Trophoblast cell (in vitro differentiated cells and primary cell): ENCODE measurements at regions not wholly inside any gene's neighbourhood (a gene's known extent, or its start where the extent isn't known, plus 50 kb on each side); places are given as distances from the start of the nearest gene placed in this dataset.

Experiments
- DNase-seq, 2 donors: peaks; one replicate each; pipeline ENCODE4 v3.0.0-alpha.2; 2016
- H2AFZ ChIP-seq: 2 replicates; pipeline ENCODE4 v1.6.1; 2013; ENCODE audit warnings: low read length, moderate library complexity, mild to moderate bottlenecking; ENCODE audit not compliant: insufficient read depth, poor library complexity
- H2AK5ac ChIP-seq: 2 replicates; pipeline ENCODE4 v1.6.1; 2013; ENCODE audit warnings: mild to moderate bottlenecking, low read length
- H2BK120ac ChIP-seq: 2 replicates; pipeline ENCODE4 v1.6.1; 2013; ENCODE audit warnings: low read length, mild to moderate bottlenecking, moderate library complexity; ENCODE audit not compliant: insufficient read depth, poor library complexity
- H2BK12ac ChIP-seq: 2 replicates; pipeline ENCODE4 v1.6.1; 2013; ENCODE audit warnings: mild to moderate bottlenecking, low read length, moderate library complexity
- H2BK5ac ChIP-seq: 2 replicates; pipeline ENCODE4 v1.6.1; 2013; ENCODE audit warnings: low read length, low read depth, moderate library complexity, mild to moderate bottlenecking; ENCODE audit not compliant: poor library complexity
- H3K14ac ChIP-seq: 2 replicates; pipeline ENCODE4 v1.6.1; 2013; ENCODE audit warnings: mild to moderate bottlenecking, low read length
- H3K18ac ChIP-seq: 2 replicates; pipeline ENCODE4 v1.6.1; 2013; ENCODE audit warnings: mild to moderate bottlenecking, low read length
- H3K23ac ChIP-seq: 2 replicates; pipeline ENCODE4 v1.6.1; 2013; ENCODE audit warnings: low read length
- H3K27ac ChIP-seq: 2 replicates; pipeline ENCODE4 v1.5.1; 2013; ENCODE audit warnings: low read depth, mild to moderate bottlenecking, inconsistent platforms, low read length, moderate library complexity
- H3K27me3 ChIP-seq: 2 replicates; pipeline ENCODE4 v1.6.1; 2013; ENCODE audit warnings: inconsistent platforms, mild to moderate bottlenecking, low read length, moderate library complexity; ENCODE audit not compliant: insufficient read depth
- H3K36me3 ChIP-seq, 2 experiments: 1 replicate in 1 of 2; 2 replicates in 1 of 2; pipeline ENCODE4 v1.6.1; 2013; ENCODE audit warnings: low read length in 2 of 2, mild to moderate bottlenecking in 2 of 2, moderate library complexity in 1 of 2; ENCODE audit not compliant: insufficient read depth in 2 of 2, control insufficient read depth in 1 of 2
- H3K4ac ChIP-seq: 2 replicates; pipeline ENCODE4 v1.6.1; 2013; ENCODE audit warnings: low read depth, mild to moderate bottlenecking, low read length, moderate library complexity
- H3K4me1 ChIP-seq, 2 experiments: 1 replicate in 1 of 2; 2 replicates in 1 of 2; pipeline ENCODE4 v1.6.1; 2013; ENCODE audit warnings: low read length in 2 of 2, mild to moderate bottlenecking in 2 of 2, moderate library complexity in 1 of 2; ENCODE audit not compliant: insufficient read depth in 2 of 2, control insufficient read depth in 1 of 2
- H3K4me2 ChIP-seq: 2 replicates; pipeline ENCODE4 v1.6.1; 2013; ENCODE audit warnings: inconsistent platforms, mild to moderate bottlenecking, low read length, moderate library complexity
- H3K4me3 ChIP-seq: 2 replicates; pipeline ENCODE4 v1.5.1; 2013; ENCODE audit warnings: mild to moderate bottlenecking, low read depth, low read length, inconsistent platforms
- H3K79me1 ChIP-seq: one replicate; pipeline ENCODE4 v1.6.1; 2013; ENCODE audit warnings: low read length
- H3K79me2 ChIP-seq: 2 replicates; pipeline ENCODE4 v1.6.1; 2013; ENCODE audit warnings: low read length, mild to moderate bottlenecking; ENCODE audit not compliant: control insufficient read depth, insufficient read depth, poor library complexity
- H3K9ac ChIP-seq: 2 replicates; pipeline ENCODE4 v1.6.1; 2013; ENCODE audit warnings: mild to moderate bottlenecking, low read length
- H3K9me3 ChIP-seq: 2 replicates; pipeline ENCODE4 v1.6.1; 2013; ENCODE audit warnings: low read depth, mild to moderate bottlenecking, control low read depth, inconsistent platforms, low read length; ENCODE audit not compliant: insufficient read depth
- H4K12ac ChIP-seq: 2 replicates; pipeline ENCODE4 v1.6.1; 2013; ENCODE audit warnings: low read depth, mild to moderate bottlenecking, low read length, moderate library complexity
- H4K8ac ChIP-seq: 2 replicates; pipeline ENCODE4 v1.6.1; 2013; ENCODE audit warnings: low read depth, mild to moderate bottlenecking, low read length, moderate library complexity
- H4K91ac ChIP-seq: one replicate; pipeline ENCODE4 v1.6.1; 2013; ENCODE audit warnings: low read depth, mild to moderate bottlenecking, low read length, moderate library complexity
- WGBS: extraction: QIAGEN DNeasy Blood & Tissue Kit; methylation state at CpG from one replicate; pipeline ENCODE4 v1.1.7; 2013; ENCODE audit warnings: missing lambda C conversion rate; ENCODE audit not compliant: insufficient read length, insufficient coverage; ENCODE audit errors: extremely low coverage; 5-methylcytosine and 5-hydroxymethylcytosine counted together

DNA sequence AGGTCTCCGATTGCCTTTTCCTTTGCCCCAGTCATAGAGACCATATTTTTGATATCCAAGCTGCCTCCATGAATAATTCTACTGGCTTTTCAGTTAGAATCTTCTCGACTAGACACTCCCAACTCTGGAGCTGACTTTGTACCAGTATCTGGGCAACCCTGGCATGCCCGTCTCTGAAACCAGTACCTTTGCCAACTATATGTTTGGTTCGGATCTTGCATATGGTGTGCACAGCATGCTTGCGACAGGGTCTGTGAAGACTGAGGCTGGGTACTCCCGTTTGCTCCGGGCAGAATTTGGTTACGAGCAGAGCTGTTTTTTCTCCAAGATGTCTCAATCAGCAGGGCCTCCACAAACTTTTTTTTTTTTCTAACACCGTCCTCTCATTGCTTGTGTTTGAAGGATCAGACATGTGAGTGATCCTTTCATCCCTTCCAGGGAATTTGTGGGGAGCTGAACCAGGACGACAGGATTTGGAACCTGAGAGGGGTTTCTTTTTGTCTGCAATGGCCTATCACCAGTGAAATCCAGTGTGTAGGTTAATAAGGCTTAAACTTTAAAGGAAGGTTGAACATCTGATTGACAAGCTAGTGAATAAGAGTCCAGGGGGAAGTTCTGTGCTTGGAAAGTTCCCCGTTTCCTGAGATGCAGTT lies 322.3 kb downstream of the MYCN start:
- H3K4me3 ChIP-seq = no peak overlapping the region
- H2BK120ac ChIP-seq = no peak overlapping the region
- H3K4ac ChIP-seq = no peak overlapping the region
- no peaks in the 10 kb centered on the region for H3K4me1 ChIP-seq
- H3K36me3 ChIP-seq = no peaks in the 10 kb centered on the region
- H2AK5ac ChIP-seq = no peak overlapping the region
- no peak overlapping the region for H4K8ac ChIP-seq
- H4K12ac ChIP-seq = no peak overlapping the region
- no peak overlapping the region for H3K23ac ChIP-seq
- H2BK12ac ChIP-seq = no peak overlapping the region
- H2BK5ac ChIP-seq = no peak overlapping the region
- no peak overlapping the region for H2AFZ ChIP-seq
- no CpG with 5 or more reads among the region's 11 CpGs for WGBS
- H3K14ac ChIP-seq = no peak overlapping the region
- H3K9me3 ChIP-seq = no peaks in the 10 kb centered on the region
- DNase-seq = no peak
- H3K79me2 ChIP-seq = no peaks in the 10 kb centered on the region
- no peak overlapping the region for H4K91ac ChIP-seq
- no peak overlapping the region for H3K18ac ChIP-seq
- H3K27ac ChIP-seq = no peak overlapping the region
- no peak overlapping the region for H3K9ac ChIP-seq
- H3K4me2 ChIP-seq = no peak overlapping the region
- H3K79me1 ChIP-seq = no peaks in the 10 kb centered on the region
- no peaks in the 10 kb centered on the region for H3K27me3 ChIP-seq

GRCh38 chr2:16261791-16262190 lies 321.4 kb downstream of the MYCN start:
- H3K4me1 ChIP-seq = no peaks in the 10 kb centered on the region

GRCh38 chr2:16261071-16261470 lies 320.7 kb downstream of the MYCN start:
- Histone ChIP-seq H4K8ac (no peak overlapping the region), H3K4me1 (no peaks in the 10 kb centered on the region), H2BK12ac (no peak overlapping the region), H2AFZ (no peak overlapping the region), H3K27ac (no peak overlapping the region), H3K18ac (no peak overlapping the region), H3K23ac (no peak overlapping the region), H4K12ac (no peak overlapping the region), H3K27me3 (no peaks in the 10 kb centered on the region), H4K91ac (no peak overlapping the region), H3K36me3 (no peaks in the 10 kb centered on the region), H3K79me2 (no peaks in the 10 kb centered on the region), H3K9me3 (no peaks in the 10 kb centered on the region), H3K9ac (no peak overlapping the region), H3K14ac (no peak overlapping the region), H3K4me3 (no peak overlapping the region), H3K79me1 (no peaks in the 10 kb centered on the region), H3K4me2 (no peak overlapping the region), H2AK5ac (no peak overlapping the region), H2BK120ac (no peak overlapping the region), H2BK5ac (no peak overlapping the region), H3K4ac (no peak overlapping the region)
- no CpG with 5 or more reads among the region's 3 CpGs for WGBS
- no peak for DNase-seq

More at GRCh38 chr2:16261791-16262190, 321.4 kb downstream of the MYCN start:
- Histone ChIP-seq H3K79me1 (no peaks in the 10 kb centered on the region), H4K8ac (no peak overlapping the region), H3K79me2 (no peaks in the 10 kb centered on the region), H3K4ac (no peak overlapping the region), H3K14ac (no peak overlapping the region), H3K4me2 (no peak overlapping the region), H3K18ac (no peak overlapping the region), H3K27me3 (no peaks in the 10 kb centered on the region), H4K91ac (no peak overlapping the region), H2AFZ (no peak overlapping the region), H4K12ac (no peak overlapping the region), H3K9ac (no peak overlapping the region), H3K23ac (no peak overlapping the region), H3K36me3 (no peaks in the 10 kb centered on the region), H3K4me3 (no peak overlapping the region), H2BK12ac (no peak overlapping the region), H2BK120ac (no peak overlapping the region), H3K27ac (no peak overlapping the region), H2AK5ac (no peak overlapping the region), H3K9me3 (no peaks in the 10 kb centered on the region), H2BK5ac (no peak overlapping the region)
- DNase-seq = no peak
- no CpG with 5 or more reads among the region's 2 CpGs for WGBS

DNA sequence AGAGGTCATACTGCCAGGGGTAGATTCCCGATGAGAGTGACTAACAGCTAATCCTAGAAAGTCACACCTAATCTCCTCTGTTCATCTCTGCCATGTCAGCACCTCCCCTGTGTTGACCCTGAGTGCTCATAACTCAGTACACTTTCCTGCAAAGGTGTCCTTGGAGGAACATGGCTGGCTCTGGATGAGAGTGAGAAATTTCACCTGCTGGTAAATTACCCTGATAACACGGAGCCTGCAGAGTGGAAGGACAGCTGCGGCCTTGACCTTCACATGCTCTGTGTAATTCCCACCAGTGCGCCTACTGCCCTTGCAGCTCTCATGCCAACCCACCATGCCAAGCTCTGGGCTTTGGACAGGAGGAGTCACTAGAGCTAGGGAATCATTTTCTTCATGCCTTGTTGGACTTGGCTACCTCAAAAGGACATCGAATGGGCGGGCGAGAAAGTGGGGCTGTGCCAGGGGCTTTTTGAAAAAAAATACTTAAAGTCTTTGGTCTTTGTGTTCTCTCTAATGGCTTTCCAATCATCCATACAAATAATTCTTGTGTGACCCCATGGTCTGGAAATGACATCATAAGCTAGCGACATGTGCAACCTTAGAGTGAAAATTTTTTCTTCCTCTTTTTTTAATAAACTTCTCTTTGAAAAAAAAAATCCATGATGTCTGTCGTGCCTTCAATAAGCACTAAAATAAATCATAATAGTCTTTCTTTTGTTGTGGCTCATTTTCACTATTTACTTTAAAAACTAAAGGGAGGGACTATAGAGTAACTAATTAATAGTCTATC lies 319.9 kb downstream of the MYCN start:
- no peak overlapping the region for H2BK12ac ChIP-seq
- H2AK5ac ChIP-seq = no peak overlapping the region
- H3K23ac ChIP-seq = no peak overlapping the region
- no peak overlapping the region for H4K8ac ChIP-seq
- H4K12ac ChIP-seq = no peak overlapping the region
- no peak overlapping the region for H2AFZ ChIP-seq
- no peaks in the 10 kb centered on the region for H3K79me2 ChIP-seq
- no CpG with 5 or more reads among the region's 9 CpGs for WGBS
- no peak overlapping the region for H4K91ac ChIP-seq
- no peaks in the 10 kb centered on the region for H3K79me1 ChIP-seq
- H2BK5ac ChIP-seq = no peak overlapping the region
- H2BK120ac ChIP-seq = no peak overlapping the region
- H3K18ac ChIP-seq = no peak overlapping the region
- no peaks in the 10 kb centered on the region for H3K9me3 ChIP-seq
- H3K27ac ChIP-seq = no peak overlapping the region
- no peaks in the 10 kb centered on the region for H3K36me3 ChIP-seq
- no peaks in the 10 kb centered on the region for H3K4me1 ChIP-seq
- H3K4me3 ChIP-seq = no peak overlapping the region
- no peak overlapping the region for H3K4ac ChIP-seq
- DNase-seq = no peak
- H3K4me2 ChIP-seq = no peak overlapping the region
- no peak overlapping the region for H3K14ac ChIP-seq
- H3K27me3 ChIP-seq = no peaks in the 10 kb centered on the region
- no peak overlapping the region for H3K9ac ChIP-seq
